GM12865 (cell line): ENCODE measurements at regions not wholly inside any gene's neighbourhood (a gene's known extent, or its start where the extent isn't known, plus 50 kb on each side); places are given as distances from the start of the nearest gene placed in this dataset.

Source experiments
- DNase-seq: peaks from one replicate; pipeline ENCODE4 v3.0.0; 2010; ENCODE audit warnings: low read depth
- H3K4me3 ChIP-seq: 2 replicates; pipeline ENCODE4 v1.5.1; 2011; ENCODE audit warnings: mild to moderate bottlenecking, low read depth, low read length, control low read depth
- CTCF ChIP-seq: IDR thresholded peaks from 2 replicates; pipeline ENCODE4 v1.5.1; 2011; ENCODE audit warnings: low read length, control low read depth, low read depth, inconsistent platforms; ENCODE audit not compliant: insufficient read depth; ENCODE audit errors: missing control alignments

GRCh38 chr6:106017454-106017853 is 68.7 kb upstream of the PRDM1 start:
- no peak for TF ChIP-seq CTCF
- no peak overlapping the region for H3K4me3 ChIP-seq
- no peak for DNase-seq

GRCh38 chr6:106014955-106015354 is 71.2 kb upstream of the PRDM1 start:
- no peak for TF ChIP-seq CTCF
- no peak for DNase-seq
- H3K4me3 ChIP-seq, result no peak overlapping the region

- H3K4me3 ChIP-seq, result no peak overlapping the region
- no peak for TF ChIP-seq CTCF
- DNase-seq, result no peak
These were observed 74.7 kb upstream of the PRDM1 start for GRCh38 chr6:106011476-106011875.

- no peak for TF ChIP-seq CTCF
- no peak overlapping the region for H3K4me3 ChIP-seq
These were observed 80.2 kb upstream of the PRDM1 start for GRCh38 chr6:106005954-106006353.

GRCh38 chr6:106005013-106005412 is 81.1 kb upstream of the PRDM1 start:
- H3K4me3 ChIP-seq, result no peak overlapping the region
- TF ChIP-seq CTCF, result no peak
- no peak for DNase-seq

More at GRCh38 chr6:106005954-106006353, 80.2 kb upstream of the PRDM1 start:
- no peak for DNase-seq

- no peak for TF ChIP-seq CTCF
- H3K4me3 ChIP-seq, result no peak overlapping the region
- no peak for DNase-seq
These were observed 82.7 kb upstream of the PRDM1 start for GRCh38 chr6:106003268-106003987.

GRCh38 chr6:106002005-106002404 is 84.1 kb upstream of the PRDM1 start:
- no peak for TF ChIP-seq CTCF
- H3K4me3 ChIP-seq, result no peak overlapping the region
- DNase-seq, result no peak
